Keratinocyte (primary cell): ENCODE measurements at regions not wholly inside any gene's neighbourhood (a gene's known extent, or its start where the extent isn't known, plus 50 kb on each side); places are given as distances from the start of the nearest gene placed in this dataset.

Experiments used
- CTCF ChIP-seq, 3 experiments: IDR thresholded peaks in 1 of 3; conservative IDR thresholded peaks in 1 of 3; optimal IDR thresholded peaks in 1 of 3; 2 replicates in 2 of 3; 3 replicates in 1 of 3; pipeline versions ENCODE3 to v1.5.1; 2011; ENCODE audit warnings: low read length in 3 of 3, mild to moderate bottlenecking in 3 of 3, moderate library complexity in 2 of 3, control low read depth in 1 of 3, inconsistent platforms in 1 of 3; ENCODE audit not compliant: insufficient read depth in 2 of 3; ENCODE audit errors: extremely low read depth in 1 of 3
- EZH2 ChIP-seq: IDR thresholded peaks from one replicate; pipeline ENCODE4 v1.6.1; 2012; ENCODE audit warnings: inconsistent platforms, mild to moderate bottlenecking, low read length, moderate library complexity

DNA sequence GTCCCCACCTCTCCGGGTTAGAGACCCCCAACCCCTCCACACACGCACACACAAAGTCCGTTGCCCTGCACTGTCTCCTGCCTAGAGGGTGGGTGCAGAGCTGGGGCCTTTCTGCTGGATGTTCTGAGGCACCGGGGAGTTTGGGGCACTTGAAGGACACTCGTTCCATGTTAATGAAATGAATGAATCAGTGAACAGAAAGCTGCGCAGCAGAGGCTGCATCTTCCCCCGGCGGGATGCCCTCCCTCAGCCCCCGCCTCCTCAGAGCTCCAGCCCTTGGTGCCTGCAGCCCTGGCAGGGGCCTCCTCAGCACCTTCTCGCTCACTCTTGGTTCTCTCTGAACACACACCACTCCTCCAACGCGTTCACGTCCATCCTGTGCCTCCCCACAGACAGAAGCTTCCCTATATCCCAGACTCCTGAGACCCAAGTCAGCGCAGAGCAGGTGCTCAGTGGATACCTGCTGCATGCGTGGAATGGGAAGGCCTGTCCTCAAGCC, 611.9 kb downstream of the TBC1D22A start:
- TF ChIP-seq CTCF (optimal IDR thresholded peaks at IDR 0.05 in 1 of 3, IDR thresholded peaks at IDR 0.05 in 1 of 3, conservative IDR thresholded peaks at IDR 0.05 in 1 of 3; ENCODE audit: extremely low read depth in 1 of 3, insufficient read depth in 2 of 3, low read length in 3 of 3) (no peak), EZH2 (no peak)
